Hindlimb muscle (tissue), 1 donor: ENCODE measurements at regions not wholly inside any gene's neighbourhood (a gene's known extent, or its start where the extent isn't known, plus 50 kb on each side); places are given as distances from the start of the nearest gene placed in this dataset.

ENCODE experiments used
- DNase-seq: peaks from one replicate; pipeline ENCODE4 v3.0.0-alpha.2; 2013

DNA sequence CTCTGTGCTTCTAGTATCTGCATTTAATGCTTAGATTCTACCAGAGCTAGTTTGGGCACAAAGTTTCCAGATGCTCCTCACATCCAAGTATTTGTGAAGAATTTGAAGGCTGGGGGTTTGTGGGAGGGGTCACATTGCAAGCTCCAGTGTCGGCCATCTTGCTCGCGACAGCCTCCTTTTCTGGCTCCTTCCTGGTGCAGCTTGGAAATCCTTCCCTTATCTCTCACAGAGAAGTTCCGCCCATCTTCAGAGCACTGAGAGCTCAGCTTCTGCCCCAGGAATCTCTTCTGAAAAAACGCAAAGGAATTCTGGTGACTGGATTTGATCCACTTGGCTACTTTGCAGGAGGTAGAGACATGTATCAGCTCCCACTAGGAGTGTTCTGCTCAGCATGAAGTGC is 497.5 kb downstream of the TBC1D22A start:
- DNase-seq = no peak

DNA sequence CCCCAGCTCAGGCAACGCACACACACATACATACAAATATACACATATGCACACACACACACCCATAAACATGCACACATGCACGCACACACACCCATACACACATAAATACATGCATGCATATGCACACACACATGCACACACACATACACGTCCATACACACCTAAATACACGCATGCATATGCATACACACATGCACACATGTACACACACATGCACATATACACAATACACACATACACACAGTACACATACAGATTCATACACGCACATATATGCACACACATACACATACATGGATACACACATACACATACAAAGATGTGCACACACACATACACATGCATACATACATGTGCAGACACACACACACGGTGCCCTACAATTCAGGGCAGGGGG is 496.6 kb downstream of the TBC1D22A start:
- DNase-seq = no peak

DNA sequence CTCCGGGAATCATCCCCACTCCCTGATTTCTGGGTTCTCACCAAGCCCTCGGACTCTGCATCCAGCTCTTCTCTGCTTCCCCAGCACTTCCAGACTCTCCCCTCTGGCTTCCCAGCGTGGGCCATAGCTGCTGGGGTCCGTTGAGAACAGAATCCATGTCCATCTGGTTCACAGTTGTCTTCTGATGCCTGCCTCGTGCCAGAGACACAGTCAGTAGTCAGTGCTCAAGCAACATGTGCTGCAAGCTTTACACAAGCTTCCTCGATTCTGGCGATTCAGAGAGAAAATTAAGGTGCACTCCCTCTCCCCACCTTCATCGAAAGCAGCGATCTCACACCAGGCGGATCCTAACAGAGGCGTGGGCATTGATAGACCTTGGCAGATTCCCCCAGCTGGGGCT is 495.5 kb downstream of the TBC1D22A start:
- DNase-seq = no peak

DNA sequence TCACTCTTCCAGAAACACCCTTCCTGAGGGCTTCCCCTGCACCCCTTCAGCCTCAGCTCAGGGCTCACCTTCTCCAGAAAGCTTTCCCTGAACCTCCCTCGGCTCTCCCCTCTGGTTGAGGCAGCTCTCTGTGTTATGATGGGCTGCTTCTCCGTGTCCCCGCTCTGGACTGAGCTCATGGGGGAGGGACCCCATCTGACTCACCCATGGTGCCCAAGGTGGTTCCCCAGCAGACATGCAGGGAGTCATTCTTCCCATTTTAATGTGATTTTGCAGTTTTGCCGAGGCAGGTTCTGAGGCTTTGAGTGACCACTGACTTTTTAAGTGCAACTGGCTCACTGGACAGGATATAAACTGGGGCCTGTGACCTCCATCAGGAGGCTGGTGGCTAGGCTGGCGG is 495.1 kb downstream of the TBC1D22A start:
- DNase-seq = no peak

DNA sequence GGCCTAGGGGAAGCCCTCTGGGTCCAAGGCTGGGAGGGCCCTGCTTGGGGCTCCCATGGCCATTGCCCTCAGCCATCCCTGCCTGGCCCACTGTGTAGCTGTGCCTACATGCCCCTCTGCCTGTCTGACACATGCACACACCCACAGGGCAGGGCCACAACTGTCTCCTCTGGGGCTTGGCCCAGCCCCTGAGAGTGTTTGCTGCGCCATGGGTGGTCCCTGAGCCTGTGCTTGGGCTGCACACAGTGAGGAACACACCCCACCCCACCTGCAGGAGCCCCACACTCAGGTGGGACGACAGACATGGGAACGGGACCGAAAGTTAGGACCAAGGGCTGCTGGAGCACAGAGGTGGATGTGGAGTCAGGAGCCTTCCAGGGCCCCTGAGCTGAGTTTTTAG is 489.5 kb downstream of the TBC1D22A start:
- no peak for DNase-seq

DNA sequence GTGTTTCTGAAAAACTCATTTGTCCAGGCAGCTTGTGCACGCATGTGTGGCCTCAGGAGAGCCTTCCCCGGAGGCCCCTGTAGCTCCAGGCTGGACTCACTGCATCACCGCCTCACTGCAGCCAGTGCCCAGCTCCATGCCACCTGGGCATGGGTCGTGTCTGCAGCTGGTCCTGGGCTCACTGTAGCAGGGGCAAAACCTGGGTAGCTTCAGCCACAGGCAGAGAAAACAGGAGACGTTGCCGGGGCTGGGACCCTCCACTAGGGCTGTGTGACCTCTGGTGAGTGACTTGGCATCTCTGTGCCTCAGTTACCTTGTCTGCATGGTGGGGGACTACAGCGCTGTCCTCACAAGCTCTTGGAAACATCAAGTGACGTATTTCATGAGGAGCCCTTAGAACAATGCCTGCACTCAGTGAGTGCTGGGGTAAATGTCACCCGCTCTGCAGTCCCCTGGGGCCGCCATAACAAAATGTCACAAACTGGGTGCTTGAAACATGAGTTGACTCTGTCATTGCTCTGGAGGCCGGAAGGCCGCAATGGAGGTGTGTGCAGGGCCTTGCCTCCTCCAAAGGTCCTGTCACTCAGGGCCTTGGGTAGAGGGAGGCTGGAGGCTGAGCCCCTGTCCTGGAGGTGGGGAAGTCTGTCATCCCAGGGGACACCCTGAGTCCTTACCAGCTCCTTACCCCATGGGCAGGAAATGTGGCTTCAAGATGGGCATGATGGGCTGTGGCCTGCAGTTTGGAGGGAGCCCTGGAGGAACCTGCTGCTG is 488.7 kb downstream of the TBC1D22A start:
- DNase-seq = no peak

DNA sequence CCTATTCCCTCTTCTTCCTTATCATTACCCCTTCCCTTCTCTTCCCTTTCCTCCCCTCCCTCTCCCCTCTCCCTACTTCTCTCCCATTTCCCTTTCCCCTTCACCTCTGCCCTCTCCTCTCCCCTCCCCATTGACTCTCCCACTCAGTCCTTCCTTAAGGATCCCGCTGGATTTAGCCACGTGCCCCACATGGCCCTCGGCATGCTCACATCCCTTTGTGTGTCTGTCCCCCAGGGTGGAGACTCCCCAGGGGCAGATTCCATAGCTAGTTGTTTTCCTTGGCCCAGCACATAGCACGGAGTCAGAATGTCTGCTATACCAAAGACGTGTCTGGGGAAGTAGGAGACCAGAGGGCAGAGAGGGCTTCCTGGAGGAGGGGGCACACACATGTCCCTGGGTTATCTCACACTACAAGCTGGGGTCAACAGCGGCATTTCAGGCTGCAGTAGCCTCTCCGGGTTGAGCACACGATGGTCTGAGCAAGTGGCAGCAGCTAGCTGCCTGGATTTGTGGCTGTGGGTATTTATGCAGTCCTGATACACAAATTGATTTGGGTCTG is 487.0 kb downstream of the TBC1D22A start:
- DNase-seq = no peak

DNA sequence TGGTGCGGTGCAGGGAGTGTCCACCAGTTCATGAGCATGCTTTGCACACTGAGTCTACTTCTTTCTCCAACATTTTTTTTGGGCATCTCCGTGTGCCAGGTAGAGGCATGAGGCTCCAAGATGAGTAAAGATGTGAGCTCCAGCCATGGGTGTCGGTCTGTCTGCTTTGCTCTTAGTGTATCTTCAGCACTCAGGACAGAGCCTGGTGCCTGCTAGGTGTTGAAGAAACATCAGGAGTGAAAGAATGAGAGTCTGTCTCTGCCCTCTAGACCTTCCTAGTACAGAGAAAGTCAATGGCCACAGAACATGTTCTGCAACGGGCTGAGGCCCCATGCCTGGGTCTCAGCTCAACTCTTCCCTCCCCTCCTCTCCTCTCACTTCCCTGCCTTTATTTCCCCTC is 486.5 kb downstream of the TBC1D22A start:
- no peak for DNase-seq

DNA sequence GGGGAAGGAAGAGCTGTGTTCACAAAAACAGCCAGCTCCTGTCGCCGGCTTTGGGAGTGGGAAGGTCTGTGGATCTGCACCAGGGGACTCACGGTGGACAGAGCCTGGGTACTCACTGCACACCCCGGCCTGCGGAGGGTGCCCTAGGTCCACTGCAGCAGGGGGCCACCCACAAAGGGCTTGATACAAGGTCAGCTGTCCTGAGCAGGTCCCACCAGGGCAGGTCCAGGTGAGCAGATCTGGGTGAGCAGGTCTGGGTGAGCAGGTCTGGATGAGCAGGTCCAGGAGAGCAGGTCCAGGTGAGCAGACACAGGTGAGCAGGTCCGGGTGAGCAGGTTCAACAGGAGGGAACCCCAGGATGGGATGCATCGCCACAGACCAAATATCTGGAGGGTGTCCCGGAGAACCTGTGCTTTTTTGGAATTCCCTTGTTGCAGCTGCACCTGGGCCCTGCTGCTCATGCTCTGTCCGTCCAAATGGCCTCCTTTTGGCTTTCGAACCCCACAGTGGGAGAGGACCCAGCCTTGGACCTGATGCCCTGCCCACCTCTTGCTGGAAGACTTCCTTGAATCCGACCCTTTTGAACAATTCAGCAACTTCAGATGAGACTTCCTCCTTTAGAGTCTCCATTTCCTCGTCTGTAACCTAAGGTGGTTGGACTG is 485.3 kb downstream of the TBC1D22A start:
- DNase-seq = no peak

DNA sequence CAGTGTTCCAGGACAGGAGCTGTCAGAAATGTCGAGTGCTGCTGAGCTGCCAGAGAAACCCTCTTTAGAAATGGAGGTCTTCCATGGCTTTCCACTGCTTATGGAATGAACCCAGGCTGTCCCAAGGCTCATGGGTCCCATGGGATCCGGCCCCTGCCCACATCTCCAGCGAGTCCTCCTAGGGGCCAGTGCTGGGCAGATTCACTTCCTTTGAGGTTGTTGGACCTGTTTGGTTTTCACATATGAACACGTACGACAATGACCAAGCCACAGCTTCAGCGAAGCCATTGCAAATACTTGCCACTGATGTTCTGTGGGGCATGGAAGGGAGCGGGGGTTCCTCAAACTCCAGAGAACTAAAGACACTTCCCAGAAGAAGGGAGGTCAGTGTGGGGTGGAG is 483.3 kb downstream of the TBC1D22A start:
- no peak for DNase-seq

DNA sequence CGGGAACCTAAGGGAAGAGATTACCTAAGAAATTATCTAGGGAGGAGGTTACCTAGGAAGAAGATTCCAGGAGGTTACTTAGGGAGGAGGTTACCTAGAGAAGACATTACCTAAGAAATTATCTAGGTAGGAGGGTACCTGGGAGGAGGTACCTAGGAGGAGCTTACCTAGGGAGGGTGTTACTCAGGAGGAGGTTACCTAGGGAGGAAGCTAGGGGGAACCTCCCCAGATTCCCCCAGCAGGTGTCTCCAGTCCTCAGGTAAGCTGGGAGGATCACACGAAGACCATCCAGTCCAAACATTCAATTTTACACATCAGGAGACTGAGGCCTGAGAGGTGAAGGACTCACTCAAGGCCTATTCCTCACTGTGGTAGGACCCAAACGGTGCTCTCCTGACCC is 482.8 kb downstream of the TBC1D22A start:
- no peak for DNase-seq

DNA sequence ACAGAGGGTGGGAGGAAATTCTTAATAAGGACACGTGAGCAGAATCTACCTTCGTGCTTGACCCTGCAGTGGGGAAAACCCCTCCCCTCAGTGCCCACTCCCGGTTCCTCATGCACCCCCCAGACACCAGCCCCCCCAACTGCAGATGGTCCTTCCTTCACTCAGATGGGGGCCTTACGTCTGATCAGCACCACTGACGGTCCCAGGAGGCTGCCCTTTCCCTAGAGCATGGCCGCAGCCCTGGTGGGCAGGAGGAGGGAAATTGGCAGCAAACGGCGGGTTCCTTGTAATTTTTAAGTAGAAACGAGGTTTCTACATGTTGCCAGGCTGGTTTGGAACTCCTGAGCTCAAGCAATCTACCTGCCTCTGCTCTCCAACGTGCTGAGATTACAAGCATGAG is 477.7 kb downstream of the TBC1D22A start:
- no peak for DNase-seq

DNA sequence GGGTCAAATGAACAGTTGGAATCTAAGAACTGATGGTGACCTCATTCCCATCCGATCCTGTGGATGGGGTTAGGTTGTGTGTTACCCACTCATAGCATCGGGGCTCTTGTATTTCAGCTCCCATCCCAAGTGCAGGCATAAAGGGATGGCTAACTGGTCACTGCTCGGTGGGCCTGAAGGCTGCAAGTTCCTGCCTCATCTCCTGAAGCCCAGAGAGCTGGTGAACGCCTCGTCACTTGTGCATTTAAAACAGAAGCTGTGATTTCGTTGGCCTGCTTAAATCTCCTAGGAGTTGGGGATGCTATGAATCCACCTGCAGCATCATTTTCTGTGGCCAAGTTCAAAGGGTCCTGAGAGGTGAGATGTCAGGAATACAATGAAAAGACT is 477.0 kb downstream of the TBC1D22A start:
- no peak for DNase-seq

DNA sequence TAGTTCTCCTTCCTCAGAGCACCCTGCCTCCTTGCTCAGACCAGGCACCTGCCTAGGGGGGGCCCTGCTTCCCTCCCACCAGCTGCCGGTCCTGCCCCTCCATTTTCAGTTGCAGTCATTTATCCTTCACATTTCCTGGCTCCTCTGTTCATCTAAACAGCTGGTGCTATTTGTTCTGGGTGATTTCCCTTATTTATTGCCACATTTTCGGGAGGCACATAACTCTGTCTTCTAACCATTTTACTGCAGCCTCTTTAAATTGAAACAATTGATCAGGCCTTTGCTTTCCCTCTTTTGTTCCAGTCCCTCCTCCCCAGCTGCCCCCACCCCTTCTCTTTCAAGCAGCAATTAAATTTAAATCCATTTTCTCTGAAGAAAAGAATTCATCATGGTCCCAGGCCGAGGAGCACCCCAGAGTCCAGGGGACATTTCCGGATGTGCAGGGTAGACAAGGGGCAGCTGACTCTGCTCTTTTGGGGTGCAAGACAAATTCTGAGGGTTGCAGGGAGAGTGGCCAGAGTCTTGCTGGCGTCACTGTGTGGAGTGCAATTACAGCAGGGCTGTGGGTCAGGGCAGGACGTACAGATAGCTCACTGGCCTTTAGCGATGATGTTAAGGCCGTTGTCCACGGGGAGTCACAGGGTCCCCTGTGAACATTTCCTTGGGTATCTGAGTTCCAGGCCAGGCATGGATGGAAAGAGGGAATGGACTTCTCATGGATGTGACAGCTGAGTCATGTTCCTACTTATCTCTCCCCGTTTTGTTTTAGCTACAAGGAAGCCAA is 476.4 kb downstream of the TBC1D22A start:
- DNase-seq = no peak

DNA sequence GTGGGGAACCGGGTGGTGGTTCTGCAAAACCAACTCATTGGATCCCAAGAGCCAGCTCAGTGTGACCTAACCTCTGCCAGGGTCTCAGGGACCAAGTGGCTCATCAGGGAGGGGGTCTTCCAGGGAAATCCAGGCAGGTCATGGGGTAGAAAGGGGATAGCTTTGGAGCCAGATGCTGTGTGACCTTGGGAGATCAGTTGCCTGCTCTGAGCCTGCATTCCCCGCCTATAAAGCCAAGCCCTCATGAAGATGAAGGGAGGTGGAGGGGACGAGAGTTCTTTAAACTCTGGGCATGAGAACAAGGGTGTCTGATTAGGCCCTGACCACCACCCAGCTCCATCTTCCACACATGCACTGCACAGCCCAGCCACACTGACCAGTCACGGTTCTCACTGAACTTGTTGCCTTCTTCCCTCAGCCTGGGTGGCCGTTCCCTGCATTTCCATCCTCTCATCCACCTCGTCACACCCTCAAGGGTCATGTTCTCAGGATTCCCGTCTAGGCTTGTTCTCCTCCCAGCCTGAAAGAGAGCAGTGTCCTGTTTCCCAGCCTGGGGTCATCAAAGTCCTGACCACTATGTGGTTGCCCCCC is 475.5 kb downstream of the TBC1D22A start:
- no peak for DNase-seq

DNA sequence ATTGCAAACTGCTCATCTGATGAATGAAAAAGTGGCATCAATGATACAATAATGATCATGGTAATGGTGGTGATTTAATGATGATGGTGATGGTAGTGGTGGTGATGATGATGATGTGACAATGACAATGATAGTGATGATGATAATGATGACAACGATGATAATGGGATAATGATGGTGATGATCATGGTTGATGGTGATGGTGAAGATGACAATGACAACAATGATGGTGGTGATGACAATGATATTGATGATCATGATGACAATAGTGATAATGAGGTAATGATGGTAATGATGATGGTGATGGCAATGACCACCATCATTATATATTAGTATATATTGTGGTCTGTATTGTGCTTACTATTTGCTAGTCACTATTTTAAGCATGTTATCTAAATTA is 474.3 kb downstream of the TBC1D22A start:
- DNase-seq = no peak

DNA sequence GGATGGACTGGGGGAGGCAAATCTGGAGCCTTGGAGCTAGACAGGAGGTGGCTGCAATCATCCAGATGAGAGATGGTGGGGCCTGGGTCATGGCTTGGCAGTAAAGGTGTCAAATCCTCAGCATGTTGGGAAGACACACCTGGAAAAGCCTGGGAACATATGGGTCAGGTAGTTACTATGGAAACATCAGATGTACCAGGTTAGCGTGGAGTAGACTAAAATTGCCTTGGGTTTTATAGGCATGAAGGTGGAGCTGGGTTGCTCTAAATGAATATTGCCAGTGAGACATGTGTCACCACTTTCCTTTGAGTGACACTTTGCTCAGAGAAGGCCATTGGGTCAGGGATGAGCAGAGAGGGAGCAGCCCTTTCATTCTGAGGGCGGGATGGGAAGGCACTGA is 473.7 kb downstream of the TBC1D22A start:
- no peak for DNase-seq

DNA sequence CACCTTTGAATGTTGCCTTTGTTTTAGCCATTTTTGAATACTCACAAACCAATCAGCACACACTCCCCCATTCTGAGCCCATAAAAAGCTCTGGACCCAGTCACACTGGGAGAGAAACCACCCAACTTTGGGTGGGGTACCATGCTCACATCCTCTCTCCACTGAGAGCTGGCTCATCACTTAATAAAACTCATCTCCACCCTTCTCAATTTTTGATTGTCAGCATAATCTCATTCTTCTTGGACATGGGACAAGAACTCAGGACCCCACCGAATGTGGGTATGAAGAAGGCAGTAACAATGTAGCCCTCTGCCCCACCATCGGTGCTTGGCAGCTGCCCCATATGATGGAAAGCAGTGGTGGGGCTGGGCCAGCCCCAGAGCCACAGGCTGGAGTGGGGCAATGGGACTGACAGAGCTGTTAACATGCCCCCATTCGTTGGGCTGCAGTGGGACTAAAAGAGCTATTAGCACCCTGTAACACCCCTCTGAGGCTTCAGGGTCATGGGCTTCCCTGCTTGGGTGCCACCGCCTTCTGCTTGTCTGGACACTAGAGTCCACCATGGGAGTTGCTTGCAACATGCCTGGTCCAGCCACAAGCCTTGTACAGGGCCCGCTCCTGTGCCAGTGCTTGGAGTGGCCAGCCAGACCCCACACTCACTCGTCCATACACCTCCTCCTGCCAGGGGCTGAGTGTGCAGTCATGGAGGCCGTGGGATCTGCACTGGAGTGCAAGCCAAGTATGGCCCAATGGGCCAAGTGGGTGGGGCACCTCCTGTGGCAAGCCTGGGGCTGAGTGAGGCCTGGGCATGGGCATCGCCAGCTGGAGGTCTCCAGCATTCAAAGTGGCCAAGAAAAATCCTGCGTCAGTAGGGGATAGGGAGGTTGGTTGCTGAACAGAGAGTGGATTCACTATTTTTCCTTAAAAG is 471.1 kb downstream of the TBC1D22A start:
- no peak for DNase-seq

DNA sequence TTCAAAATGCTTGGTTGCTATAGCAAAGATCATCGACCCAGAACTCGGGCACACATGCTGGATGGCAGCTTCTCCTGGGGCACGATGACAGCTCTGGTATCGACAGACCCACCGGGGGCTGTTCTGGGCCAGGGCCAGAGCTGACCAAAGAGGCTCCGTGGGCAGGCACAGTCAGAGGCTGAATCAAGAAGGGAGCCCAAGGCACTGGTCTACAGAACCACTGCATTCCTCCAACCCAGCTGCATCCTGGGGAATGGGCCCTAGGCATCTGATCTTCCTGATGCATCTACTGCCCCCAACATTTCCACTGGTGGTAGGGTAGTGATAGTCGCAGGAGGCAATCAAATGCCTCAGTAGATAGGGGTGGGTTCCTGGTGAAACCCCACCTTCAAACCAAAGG is 470.3 kb downstream of the TBC1D22A start:
- DNase-seq = no peak

DNA sequence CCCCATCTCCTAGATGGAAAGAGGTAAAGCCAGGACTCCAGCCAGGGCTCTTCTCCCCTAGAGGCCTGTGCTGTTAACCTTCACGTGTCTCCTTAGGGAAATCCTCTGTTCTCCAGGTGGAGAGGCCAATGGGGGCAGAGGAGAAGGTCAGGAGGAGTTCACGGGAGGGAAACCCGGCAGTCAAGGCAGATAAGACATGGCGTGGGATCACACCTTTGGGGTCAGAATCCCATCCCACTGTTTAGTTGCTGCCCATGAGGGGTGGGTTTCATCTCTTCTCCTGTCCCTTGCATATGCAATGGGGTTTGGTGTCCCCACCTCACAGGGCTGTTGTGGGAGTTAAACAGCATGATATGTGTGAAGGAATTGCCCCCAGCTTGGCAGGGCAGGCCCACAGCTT is 469.7 kb downstream of the TBC1D22A start:
- DNase-seq = no peak

DNA sequence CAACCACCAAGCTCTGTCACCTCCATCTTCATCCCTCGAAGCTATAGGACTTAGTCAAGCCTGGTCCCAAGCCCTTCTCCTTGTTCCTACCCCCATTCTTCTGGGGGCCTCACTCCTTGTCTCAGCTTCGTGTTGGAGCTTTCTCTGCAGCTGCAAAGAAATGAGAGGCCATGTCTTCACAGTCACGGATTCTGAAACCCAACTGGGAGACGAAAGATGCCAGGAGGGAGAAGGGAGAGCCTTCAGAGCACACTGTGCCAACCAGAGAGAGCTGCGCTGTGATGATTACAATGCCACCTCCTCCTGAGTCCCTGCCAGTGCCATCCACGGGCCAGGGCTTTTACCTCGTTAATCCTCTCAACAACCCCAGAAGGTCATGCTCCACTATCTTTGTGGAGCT is 469.3 kb downstream of the TBC1D22A start:
- no peak for DNase-seq

DNA sequence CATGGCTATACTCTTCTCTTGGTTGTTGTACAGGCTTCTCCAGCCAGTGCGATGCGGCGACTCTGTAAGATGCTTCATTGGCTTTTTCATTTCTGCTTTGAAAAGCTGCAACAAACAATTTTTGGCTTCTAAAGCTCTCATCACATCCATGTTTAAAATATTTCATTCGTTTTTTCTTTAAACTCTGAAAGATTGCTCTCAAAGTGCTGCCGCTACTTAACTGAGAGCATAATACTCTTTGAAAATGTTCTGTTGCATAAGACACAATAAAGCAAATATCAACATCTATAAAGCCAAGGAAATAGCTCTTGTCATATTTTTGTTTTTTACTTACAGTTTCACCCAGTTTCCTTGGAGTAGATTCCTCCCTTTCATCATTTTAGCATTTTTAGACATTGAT is 468.3 kb downstream of the TBC1D22A start:
- DNase-seq = no peak
